ENCODE measurements at regions not wholly inside any gene's neighbourhood (a gene's known extent, or its start where the extent isn't known, plus 50 kb on each side); places are given as distances from the start of the nearest gene placed in this dataset.

DNA sequence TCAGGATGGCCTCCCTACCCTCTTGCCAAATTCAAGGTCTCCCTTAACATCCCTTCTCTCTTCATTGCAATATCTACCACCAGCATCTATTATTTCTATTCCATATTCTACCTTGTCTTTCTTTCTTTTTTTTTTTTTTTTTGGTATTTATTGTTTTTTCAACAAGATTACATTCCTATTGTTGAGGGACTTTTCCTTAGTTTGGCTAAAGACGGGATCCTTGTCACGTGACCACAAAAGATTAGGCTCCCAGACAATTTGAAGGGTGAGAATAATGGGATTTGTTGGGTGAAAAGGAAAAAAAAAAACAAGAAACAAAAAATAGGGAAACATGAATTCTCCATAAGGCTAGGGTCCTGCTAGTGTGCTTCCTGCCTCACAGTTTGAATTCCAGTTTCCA is 124.3 kb upstream of the MCHR2 start:
- TF ChIP-seq, protein P1, sequence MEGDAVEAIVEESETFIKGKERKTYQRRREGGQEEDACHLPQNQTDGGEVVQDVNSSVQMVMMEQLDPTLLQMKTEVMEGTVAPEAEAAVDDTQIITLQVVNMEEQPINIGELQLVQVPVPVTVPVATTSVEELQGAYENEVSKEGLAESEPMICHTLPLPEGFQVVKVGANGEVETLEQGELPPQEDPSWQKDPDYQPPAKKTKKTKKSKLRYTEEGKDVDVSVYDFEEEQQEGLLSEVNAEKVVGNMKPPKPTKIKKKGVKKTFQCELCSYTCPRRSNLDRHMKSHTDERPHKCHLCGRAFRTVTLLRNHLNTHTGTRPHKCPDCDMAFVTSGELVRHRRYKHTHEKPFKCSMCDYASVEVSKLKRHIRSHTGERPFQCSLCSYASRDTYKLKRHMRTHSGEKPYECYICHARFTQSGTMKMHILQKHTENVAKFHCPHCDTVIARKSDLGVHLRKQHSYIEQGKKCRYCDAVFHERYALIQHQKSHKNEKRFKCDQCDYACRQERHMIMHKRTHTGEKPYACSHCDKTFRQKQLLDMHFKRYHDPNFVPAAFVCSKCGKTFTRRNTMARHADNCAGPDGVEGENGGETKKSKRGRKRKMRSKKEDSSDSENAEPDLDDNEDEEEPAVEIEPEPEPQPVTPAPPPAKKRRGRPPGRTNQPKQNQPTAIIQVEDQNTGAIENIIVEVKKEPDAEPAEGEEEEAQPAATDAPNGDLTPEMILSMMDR (IDR thresholded peaks at IDR 0.05) = no peak
- TF ChIP-seq POLR2A (IDR thresholded peaks at IDR 0.05; ENCODE audit: low read depth) = no peak

Measured in esophagus muscularis mucosa (tissue), 3 donors.